Hippocampal formation (tissue), 2 donors: ENCODE measurements at regions not wholly inside any gene's neighbourhood (a gene's known extent, or its start where the extent isn't known, plus 50 kb on each side); places are given as distances from the start of the nearest gene placed in this dataset.

ENCODE experiments used
- DNase-seq, 2 donors: peaks; one replicate each; lab custom pipeline; 2025; lab: John Stamatoyannopoulos, UW

- no peak for DNase-seq
Measured at GRCh38 chr15:31151301-31152233, 50.0 kb upstream of the TRPM1 start.

- no peak for DNase-seq
Measured at GRCh38 chr15:31153531-31153930, 52.0 kb upstream of the TRPM1 start.

GRCh38 chr15:31155151-31155550 is 53.6 kb upstream of the TRPM1 start:
- no peak for DNase-seq

- DNase-seq = no peak
Measured at GRCh38 chr15:31156226-31156625, 54.7 kb upstream of the TRPM1 start.

- DNase-seq = no peak
Measured at GRCh38 chr15:31156808-31157207, 55.3 kb upstream of the TRPM1 start.

GRCh38 chr15:31157644-31158069 is 56.1 kb upstream of the TRPM1 start:
- DNase-seq = no peak

GRCh38 chr15:31158858-31159569 is 57.5 kb upstream of the TRPM1 start:
- DNase-seq = no peak

GRCh38 chr15:31159837-31160236 is 58.3 kb upstream of the TRPM1 start:
- no peak for DNase-seq

- DNase-seq = no peak
Measured at GRCh38 chr15:31160297-31160696, 58.8 kb upstream of the TRPM1 start.

GRCh38 chr15:31160740-31161495 is 59.4 kb upstream of the TRPM1 start:
- no peak for DNase-seq

GRCh38 chr15:31161951-31162350 is 60.4 kb upstream of the TRPM1 start:
- DNase-seq = no peak

- DNase-seq = no peak
Measured at GRCh38 chr15:31162721-31163510, 61.4 kb upstream of the TRPM1 start.

- no peak for DNase-seq
Measured at GRCh38 chr15:31163769-31164572, 62.4 kb upstream of the TRPM1 start.

GRCh38 chr15:31164573-31164912 is 63.0 kb upstream of the TRPM1 start:
- no peak for DNase-seq

GRCh38 chr15:31169558-31169957 is 68.0 kb upstream of the TRPM1 start:
- no peak for DNase-seq

- DNase-seq = no peak
Measured at GRCh38 chr15:31171731-31172130, 70.2 kb upstream of the TRPM1 start.

GRCh38 chr15:31172606-31173005 is 71.1 kb upstream of the TRPM1 start:
- DNase-seq = no peak

- no peak for DNase-seq
Measured at GRCh38 chr15:31173790-31174450, 72.4 kb upstream of the TRPM1 start.

GRCh38 chr15:31175484-31175883 is 74.0 kb upstream of the TRPM1 start:
- DNase-seq = no peak

- no peak for DNase-seq
Measured at GRCh38 chr15:31177951-31178350, 76.4 kb upstream of the TRPM1 start.
